HL-60 (cell line): ENCODE measurements at regions not wholly inside any gene's neighbourhood (a gene's known extent, or its start where the extent isn't known, plus 50 kb on each side); places are given as distances from the start of the nearest gene placed in this dataset.

Experiments
- CTCF ChIP-seq: IDR thresholded peaks from one replicate; pipeline ENCODE4 v1.5.1; 2011; ENCODE audit warnings: low read length, control low read depth, inconsistent platforms; ENCODE audit not compliant: insufficient read depth
- POLR2AphosphoS5 ChIP-seq: IDR thresholded peaks from 2 replicates; pipeline ENCODE4 v1.6.1; 2012; ENCODE audit warnings: low read depth
- TF ChIP-seq, protein P1 (sequence below): IDR thresholded peaks from 2 replicates; pipeline ENCODE4 v1.6.1; 2012; ENCODE audit warnings: low read depth; ENCODE audit not compliant: insufficient replicate concordance

DNA sequence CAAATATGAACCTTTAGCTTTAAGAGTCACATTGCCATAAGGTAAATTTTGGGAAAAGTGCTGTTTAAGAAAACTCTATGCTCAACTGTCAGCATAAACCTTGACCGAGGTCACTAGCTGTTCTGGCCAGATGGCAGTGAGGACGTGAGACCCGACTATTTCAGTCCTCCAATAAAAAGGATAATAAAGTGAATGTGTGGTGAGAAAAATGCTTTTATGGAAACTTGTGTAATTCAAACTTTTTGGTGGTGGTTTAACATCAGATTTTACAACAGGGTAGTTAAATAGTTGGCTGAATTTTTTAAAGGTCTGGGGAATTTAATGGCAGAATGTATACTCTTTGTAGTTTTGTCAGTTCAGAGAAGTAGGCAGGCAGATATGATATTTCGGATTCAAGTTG is 391.1 kb downstream of the PMP22 start:
- TF ChIP-seq CTCF = no peak
- TF ChIP-seq POLR2AphosphoS5 = no peak
- TF ChIP-seq, protein P1, sequence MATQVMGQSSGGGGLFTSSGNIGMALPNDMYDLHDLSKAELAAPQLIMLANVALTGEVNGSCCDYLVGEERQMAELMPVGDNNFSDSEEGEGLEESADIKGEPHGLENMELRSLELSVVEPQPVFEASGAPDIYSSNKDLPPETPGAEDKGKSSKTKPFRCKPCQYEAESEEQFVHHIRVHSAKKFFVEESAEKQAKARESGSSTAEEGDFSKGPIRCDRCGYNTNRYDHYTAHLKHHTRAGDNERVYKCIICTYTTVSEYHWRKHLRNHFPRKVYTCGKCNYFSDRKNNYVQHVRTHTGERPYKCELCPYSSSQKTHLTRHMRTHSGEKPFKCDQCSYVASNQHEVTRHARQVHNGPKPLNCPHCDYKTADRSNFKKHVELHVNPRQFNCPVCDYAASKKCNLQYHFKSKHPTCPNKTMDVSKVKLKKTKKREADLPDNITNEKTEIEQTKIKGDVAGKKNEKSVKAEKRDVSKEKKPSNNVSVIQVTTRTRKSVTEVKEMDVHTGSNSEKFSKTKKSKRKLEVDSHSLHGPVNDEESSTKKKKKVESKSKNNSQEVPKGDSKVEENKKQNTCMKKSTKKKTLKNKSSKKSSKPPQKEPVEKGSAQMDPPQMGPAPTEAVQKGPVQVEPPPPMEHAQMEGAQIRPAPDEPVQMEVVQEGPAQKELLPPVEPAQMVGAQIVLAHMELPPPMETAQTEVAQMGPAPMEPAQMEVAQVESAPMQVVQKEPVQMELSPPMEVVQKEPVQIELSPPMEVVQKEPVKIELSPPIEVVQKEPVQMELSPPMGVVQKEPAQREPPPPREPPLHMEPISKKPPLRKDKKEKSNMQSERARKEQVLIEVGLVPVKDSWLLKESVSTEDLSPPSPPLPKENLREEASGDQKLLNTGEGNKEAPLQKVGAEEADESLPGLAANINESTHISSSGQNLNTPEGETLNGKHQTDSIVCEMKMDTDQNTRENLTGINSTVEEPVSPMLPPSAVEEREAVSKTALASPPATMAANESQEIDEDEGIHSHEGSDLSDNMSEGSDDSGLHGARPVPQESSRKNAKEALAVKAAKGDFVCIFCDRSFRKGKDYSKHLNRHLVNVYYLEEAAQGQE = no peak
